HFFc6 (cell line): ENCODE measurements at regions not wholly inside any gene's neighbourhood (a gene's known extent, or its start where the extent isn't known, plus 50 kb on each side); places are given as distances from the start of the nearest gene placed in this dataset.

Source experiments
- DNase-seq: peaks from one replicate; pipeline ENCODE4 v3.0.0-alpha.2; 2018
- H3K27ac Mint-ChIP-seq: 2 replicates; pipeline ENCODE4 v1.8.0; 2020; ENCODE audit warnings: mild to moderate bottlenecking, mixed read lengths
- H3K27me3 Mint-ChIP-seq: 2 replicates; pipeline ENCODE4 v1.8.0; 2021; ENCODE audit warnings: mild to moderate bottlenecking, moderate library complexity, mixed read lengths; ENCODE audit not compliant: insufficient read depth
- H3K36me3 Mint-ChIP-seq: 2 replicates; pipeline ENCODE4 v1.8.0; 2021; ENCODE audit warnings: low read depth, mixed read lengths
- H3K4me1 Mint-ChIP-seq: 2 replicates; pipeline ENCODE4 v1.8.0; 2020; ENCODE audit warnings: low read depth, mixed read lengths
- H3K4me3 Mint-ChIP-seq: 2 replicates; pipeline ENCODE4 v1.8.0; 2020; ENCODE audit warnings: mild to moderate bottlenecking, moderate library complexity, mixed read lengths
- H3K9me3 Mint-ChIP-seq: 2 replicates; pipeline ENCODE4 v1.8.0; 2020; ENCODE audit warnings: mild to moderate bottlenecking, mixed read lengths
- TF ChIP-seq, protein P1 (sequence below): fragments of 200-600 bp; sonication (generic); IDR thresholded peaks from 2 replicates; pipeline ENCODE4 v1.5.0; 2021; ENCODE audit warnings: antibody characterized with exemption, mild to moderate bottlenecking

DNA sequence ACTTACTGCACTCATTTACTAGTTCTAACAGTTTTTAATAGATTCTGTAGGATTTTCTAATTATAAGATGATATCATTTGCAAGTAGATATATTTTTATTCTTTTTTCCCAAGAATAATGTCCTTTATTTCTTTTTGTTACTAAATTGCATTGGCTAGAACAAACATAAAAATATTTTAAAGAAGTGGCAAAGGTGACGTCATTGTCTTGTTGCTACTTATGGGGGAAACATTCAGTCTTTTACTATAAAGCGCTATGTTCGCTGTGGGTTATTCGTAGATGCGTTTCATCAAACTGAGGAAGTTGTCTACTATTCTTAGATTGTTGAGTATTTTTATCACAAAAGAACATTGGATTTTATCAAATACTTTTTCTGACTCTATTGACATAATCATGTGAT, 765.2 kb upstream of the POU3F3 start:
- Mint-ChIP-seq H3K27me3 (no peaks in the 10 kb centered on the region; the same call in 1 of the 2 replicates), H3K36me3 (no peaks in the 10 kb centered on the region), H3K4me1 (no peaks in the 10 kb centered on the region), H3K4me3 (no peak overlapping the region), H3K27ac (no peak overlapping the region), H3K9me3 (peaks cover 21% of the 10 kb centered on the region)
- no peak for DNase-seq
- TF ChIP-seq, protein P1, sequence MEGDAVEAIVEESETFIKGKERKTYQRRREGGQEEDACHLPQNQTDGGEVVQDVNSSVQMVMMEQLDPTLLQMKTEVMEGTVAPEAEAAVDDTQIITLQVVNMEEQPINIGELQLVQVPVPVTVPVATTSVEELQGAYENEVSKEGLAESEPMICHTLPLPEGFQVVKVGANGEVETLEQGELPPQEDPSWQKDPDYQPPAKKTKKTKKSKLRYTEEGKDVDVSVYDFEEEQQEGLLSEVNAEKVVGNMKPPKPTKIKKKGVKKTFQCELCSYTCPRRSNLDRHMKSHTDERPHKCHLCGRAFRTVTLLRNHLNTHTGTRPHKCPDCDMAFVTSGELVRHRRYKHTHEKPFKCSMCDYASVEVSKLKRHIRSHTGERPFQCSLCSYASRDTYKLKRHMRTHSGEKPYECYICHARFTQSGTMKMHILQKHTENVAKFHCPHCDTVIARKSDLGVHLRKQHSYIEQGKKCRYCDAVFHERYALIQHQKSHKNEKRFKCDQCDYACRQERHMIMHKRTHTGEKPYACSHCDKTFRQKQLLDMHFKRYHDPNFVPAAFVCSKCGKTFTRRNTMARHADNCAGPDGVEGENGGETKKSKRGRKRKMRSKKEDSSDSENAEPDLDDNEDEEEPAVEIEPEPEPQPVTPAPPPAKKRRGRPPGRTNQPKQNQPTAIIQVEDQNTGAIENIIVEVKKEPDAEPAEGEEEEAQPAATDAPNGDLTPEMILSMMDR = no peak

DNA sequence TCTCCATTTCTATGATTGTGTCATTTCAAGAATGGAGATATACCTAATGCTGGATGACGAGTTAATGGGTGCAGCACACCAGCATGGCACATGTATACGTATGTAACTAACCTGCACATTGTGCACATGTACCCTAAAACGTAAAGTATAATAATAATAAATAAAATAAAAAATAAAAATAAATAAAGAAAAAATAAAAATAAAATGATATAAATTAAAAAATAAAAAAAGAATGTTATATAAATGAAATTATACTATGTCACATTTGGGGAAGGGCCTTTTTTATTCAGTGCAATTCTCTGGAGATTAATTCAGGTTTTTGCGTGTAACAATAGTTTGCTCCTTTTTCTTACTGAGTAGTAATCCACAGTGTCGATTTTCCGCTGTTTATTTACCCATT, 763.5 kb upstream of the POU3F3 start:
- no peak overlapping the region for H3K4me3 Mint-ChIP-seq
- no peaks in the 10 kb centered on the region for H3K36me3 Mint-ChIP-seq

DNA sequence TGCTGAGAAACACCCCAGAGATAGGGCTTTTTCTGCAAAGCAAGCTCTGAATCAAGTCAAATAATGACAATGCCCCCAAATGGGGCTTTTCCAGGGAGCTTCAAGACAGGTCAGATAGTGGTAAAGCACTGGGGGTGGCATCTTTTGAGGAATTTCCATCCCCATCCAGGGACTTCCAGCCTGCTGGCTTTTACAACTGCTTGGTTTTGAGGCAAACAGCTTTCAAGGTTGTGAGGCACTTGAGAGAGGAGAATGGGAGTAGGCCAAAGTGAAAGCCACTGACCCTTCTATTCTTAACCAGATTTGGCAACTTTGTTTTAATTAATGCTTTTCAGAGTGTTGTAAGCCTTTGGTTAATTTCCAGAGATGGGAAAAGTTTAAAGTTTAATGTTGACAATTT, 762.0 kb upstream of the POU3F3 start:
- no peaks in the 10 kb centered on the region; the same call in 1 of the 2 replicates for H3K27me3 Mint-ChIP-seq
- H3K36me3 Mint-ChIP-seq = no peaks in the 10 kb centered on the region
- TF ChIP-seq, protein P1 = no peak
- peaks cover 21% of the 10 kb centered on the region for H3K9me3 Mint-ChIP-seq
- no peak for DNase-seq
- H3K27ac Mint-ChIP-seq = no peak overlapping the region
- H3K4me3 Mint-ChIP-seq = no peak overlapping the region
- no peaks in the 10 kb centered on the region for H3K4me1 Mint-ChIP-seq

More for the DNA sequence above, 763.5 kb upstream of the POU3F3 start:
- no peak for DNase-seq
- no peaks in the 10 kb centered on the region for H3K4me1 Mint-ChIP-seq
- no peaks in the 10 kb centered on the region; the same call in 1 of the 2 replicates for H3K27me3 Mint-ChIP-seq
- peaks cover 22% of the 10 kb centered on the region for H3K9me3 Mint-ChIP-seq
- TF ChIP-seq, protein P1 = no peak
- H3K27ac Mint-ChIP-seq = no peak overlapping the region

DNA sequence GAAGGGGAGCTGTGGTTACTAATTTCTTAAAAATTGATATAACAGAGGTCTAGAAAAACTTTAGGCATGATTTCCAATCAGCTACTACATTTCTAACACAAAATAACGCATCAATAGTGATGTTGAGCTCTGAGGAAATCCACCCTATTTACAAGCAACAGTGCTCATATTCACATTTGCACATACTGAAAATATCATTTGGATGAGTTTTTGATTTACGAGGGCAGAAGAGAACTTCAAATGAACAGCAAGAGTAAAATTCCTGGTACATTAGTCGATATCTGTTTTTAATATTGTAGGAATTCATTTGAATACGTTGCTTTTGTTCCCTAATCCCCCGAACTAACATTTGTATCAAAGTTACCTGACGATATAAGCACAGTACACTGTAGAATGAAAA, 761.0 kb upstream of the POU3F3 start:
- Mint-ChIP-seq H3K9me3 (peaks cover 17% of the 10 kb centered on the region), H3K36me3 (no peaks in the 10 kb centered on the region), H3K27ac (no peak overlapping the region), H3K4me3 (no peak overlapping the region), H3K4me1 (no peaks in the 10 kb centered on the region), H3K27me3 (no peaks in the 10 kb centered on the region; the same call in 1 of the 2 replicates)
- no peak for DNase-seq
- TF ChIP-seq, protein P1 = no peak

DNA sequence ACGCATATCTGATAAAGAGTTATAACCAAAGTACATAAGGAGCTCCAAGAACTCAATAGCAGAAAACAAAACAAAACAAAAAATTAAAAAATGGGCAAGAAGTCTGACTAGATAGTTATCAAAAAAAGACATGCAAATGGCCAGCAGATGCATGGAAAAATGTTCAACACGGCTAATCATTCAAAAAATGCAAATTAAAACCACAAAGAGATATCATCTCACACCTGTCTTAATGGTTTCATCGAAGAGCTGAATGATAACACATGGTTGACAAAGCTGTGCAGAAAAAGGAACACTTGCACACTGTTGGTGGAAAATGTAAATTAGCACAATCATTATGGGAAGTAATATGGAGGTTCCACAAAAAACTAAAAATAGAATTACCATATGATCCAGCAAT, 751.3 kb upstream of the POU3F3 start:
- no peaks in the 10 kb centered on the region for H3K4me1 Mint-ChIP-seq
- TF ChIP-seq, protein P1 = no peak
- no peak for DNase-seq
- no peak overlapping the region for H3K4me3 Mint-ChIP-seq
- no peaks in the 10 kb centered on the region for H3K36me3 Mint-ChIP-seq
- no peaks in the 10 kb centered on the region for H3K27me3 Mint-ChIP-seq
- H3K9me3 Mint-ChIP-seq = peaks cover 17% of the 10 kb centered on the region
- H3K27ac Mint-ChIP-seq = no peak overlapping the region

DNA sequence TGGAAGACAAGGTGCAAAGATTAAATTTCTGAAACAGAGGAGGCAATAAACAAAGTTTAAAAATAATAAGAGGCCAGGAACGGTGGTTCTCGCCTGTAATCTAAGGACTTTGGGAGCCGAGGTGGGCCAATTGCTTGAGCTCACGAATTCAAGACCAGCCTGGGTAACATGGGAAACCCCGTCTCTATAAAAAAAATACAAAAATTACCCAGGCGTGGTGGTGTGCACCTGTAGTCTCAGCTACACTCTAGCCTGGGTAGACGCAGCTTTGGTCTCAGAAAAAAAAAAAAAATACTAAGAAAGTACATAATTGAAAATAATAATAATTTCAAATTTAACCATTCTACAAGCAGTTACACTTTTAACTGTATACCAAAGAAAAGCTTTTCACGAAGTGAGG, 744.6 kb upstream of the POU3F3 start:
- no peaks in the 10 kb centered on the region for H3K36me3 Mint-ChIP-seq
- DNase-seq = no peak
- TF ChIP-seq, protein P1 = no peak
- no peak overlapping the region for H3K27ac Mint-ChIP-seq
- H3K9me3 Mint-ChIP-seq = peaks cover 21% of the 10 kb centered on the region
- H3K4me3 Mint-ChIP-seq = no peak overlapping the region
- H3K27me3 Mint-ChIP-seq = no peaks in the 10 kb centered on the region
- H3K4me1 Mint-ChIP-seq = no peaks in the 10 kb centered on the region
